Mesothelial cell of epicardium (in vitro differentiated cells): ENCODE measurements at regions not wholly inside any gene's neighbourhood (a gene's known extent, or its start where the extent isn't known, plus 50 kb on each side); places are given as distances from the start of the nearest gene placed in this dataset.

ENCODE experiments used
- DNase-seq, 2 experiments: peaks; one replicate each; pipeline ENCODE4 v3.0.0; 2021; ENCODE audit warnings: low spot score in 2 of 2; ENCODE audit not compliant: unreplicated experiment in 2 of 2
- H3K27ac Mint-ChIP-seq: 2 replicates; pipeline ENCODE4 v1.8.0; 2021; ENCODE audit warnings: mixed read lengths
- H3K27me3 Mint-ChIP-seq: 2 replicates; pipeline ENCODE4 v1.8.0; 2021; ENCODE audit warnings: low read depth, mixed read lengths
- H3K36me3 Mint-ChIP-seq: 2 replicates; pipeline ENCODE4 v1.8.0; 2021; ENCODE audit warnings: mixed read lengths
- H3K4me1 Mint-ChIP-seq: 2 replicates; pipeline ENCODE4 v1.8.0; 2021; ENCODE audit warnings: mixed read lengths
- H3K4me3 Mint-ChIP-seq: 2 replicates; pipeline ENCODE4 v1.8.0; 2021; ENCODE audit warnings: mild to moderate bottlenecking, moderate library complexity, mixed read lengths
- H3K9me3 Mint-ChIP-seq: 2 replicates; pipeline ENCODE4 v1.8.0; 2021; ENCODE audit warnings: mixed read lengths
- CTCF ChIP-seq: fragments of 200-600 bp; sonication (generic); IDR thresholded peaks from one replicate; pipeline ENCODE4 v1.5.0; 2021; ENCODE audit warnings: antibody characterized with exemption; ENCODE audit not compliant: unreplicated experiment

GRCh38 chrX:112577146-112577545 lies 102.6 kb downstream of the LHFPL1 start:
- Mint-ChIP-seq H3K4me1 (no peaks in the 10 kb centered on the region), H3K36me3 (no peaks in the 10 kb centered on the region), H3K9me3 (peaks cover 19% of the 10 kb centered on the region), H3K27ac (no peak overlapping the region), H3K27me3 (peaks cover 1% of the 10 kb centered on the region), H3K4me3 (no peak overlapping the region)
- no peak for TF ChIP-seq CTCF
- no peak for DNase-seq

GRCh38 chrX:112571388-112571787 lies 108.3 kb downstream of the LHFPL1 start:
- H3K9me3 Mint-ChIP-seq, result peaks cover 2% of the 10 kb centered on the region
- no peak overlapping the region for H3K4me3 Mint-ChIP-seq
- H3K4me1 Mint-ChIP-seq, result no peaks in the 10 kb centered on the region
- H3K27me3 Mint-ChIP-seq, result peaks cover 6% of the 10 kb centered on the region
- no peak for TF ChIP-seq CTCF
- H3K27ac Mint-ChIP-seq, result no peak overlapping the region
- H3K36me3 Mint-ChIP-seq, result no peaks in the 10 kb centered on the region
- no peak for DNase-seq

GRCh38 chrX:112555831-112556230 lies 123.9 kb downstream of the LHFPL1 start:
- H3K27me3 Mint-ChIP-seq, result peaks cover 8% of the 10 kb centered on the region
- H3K9me3 Mint-ChIP-seq, result peaks cover 11% of the 10 kb centered on the region
- H3K27ac Mint-ChIP-seq, result no peak overlapping the region
- no peak overlapping the region for H3K4me3 Mint-ChIP-seq
- no peak for TF ChIP-seq CTCF
- DNase-seq, result no peak
- no peaks in the 10 kb centered on the region for H3K4me1 Mint-ChIP-seq
- H3K36me3 Mint-ChIP-seq, result no peaks in the 10 kb centered on the region

GRCh38 chrX:112545051-112545450 lies 134.7 kb downstream of the LHFPL1 start:
- Mint-ChIP-seq H3K4me1 (no peaks in the 10 kb centered on the region), H3K27ac (no peak overlapping the region), H3K4me3 (no peak overlapping the region), H3K9me3 (peaks cover 4% of the 10 kb centered on the region), H3K36me3 (no peaks in the 10 kb centered on the region), H3K27me3 (no peaks in the 10 kb centered on the region)
- TF ChIP-seq CTCF, result no peak
- DNase-seq, result no peak

GRCh38 chrX:112536544-112536943 lies 143.2 kb downstream of the LHFPL1 start:
- Mint-ChIP-seq H3K4me1 (no peaks in the 10 kb centered on the region), H3K27me3 (no peaks in the 10 kb centered on the region), H3K36me3 (no peaks in the 10 kb centered on the region), H3K9me3 (no peaks in the 10 kb centered on the region), H3K4me3 (no peak overlapping the region), H3K27ac (no peak overlapping the region)
- DNase-seq, result no peak
- TF ChIP-seq CTCF, result no peak

- H3K27me3 Mint-ChIP-seq, result no peaks in the 10 kb centered on the region
- H3K36me3 Mint-ChIP-seq, result no peaks in the 10 kb centered on the region
- H3K27ac Mint-ChIP-seq, result no peak overlapping the region
- TF ChIP-seq CTCF, result no peak
- peaks cover 11% of the 10 kb centered on the region for H3K9me3 Mint-ChIP-seq
- H3K4me3 Mint-ChIP-seq, result no peak overlapping the region
- no peak for DNase-seq
- H3K4me1 Mint-ChIP-seq, result no peaks in the 10 kb centered on the region
These were observed 151.8 kb downstream of the LHFPL1 start for GRCh38 chrX:112527903-112528302.
